ENCODE measurements at regions not wholly inside any gene's neighbourhood (a gene's known extent, or its start where the extent isn't known, plus 50 kb on each side); places are given as distances from the start of the nearest gene placed in this dataset.

- DNase-seq, result no peak
These were observed 570.8 kb downstream of the UTRN start for GRCh38 chr6:144855812-144856531.

- no peak for DNase-seq
These were observed 571.5 kb downstream of the UTRN start for GRCh38 chr6:144856622-144857021.

- no peak for DNase-seq
These were observed 572.0 kb downstream of the UTRN start for GRCh38 chr6:144857086-144857485.

- no peak for DNase-seq
These were observed 577.6 kb downstream of the UTRN start for GRCh38 chr6:144862769-144863168.

- DNase-seq, result no peak
These were observed 582.6 kb downstream of the UTRN start for GRCh38 chr6:144867761-144868160.

- DNase-seq, result no peak
These were observed 585.6 kb downstream of the UTRN start for GRCh38 chr6:144870782-144871181.

- no peak for DNase-seq
These were observed 588.7 kb downstream of the UTRN start for GRCh38 chr6:144873623-144874378.

- DNase-seq, result no peak
These were observed 591.6 kb downstream of the UTRN start for GRCh38 chr6:144876689-144877088.

GRCh38 chr6:144877118-144877517 is 592.0 kb downstream of the UTRN start:
- no peak for DNase-seq

- DNase-seq, result no peak
These were observed 593.4 kb downstream of the UTRN start for GRCh38 chr6:144878577-144878976.

- DNase-seq, result no peak
These were observed 594.3 kb downstream of the UTRN start for GRCh38 chr6:144879436-144879835.

GRCh38 chr6:144882425-144882824 is 597.3 kb downstream of the UTRN start:
- DNase-seq, result no peak

- DNase-seq, result no peak
These were observed 598.8 kb downstream of the UTRN start for GRCh38 chr6:144883915-144884314.

GRCh38 chr6:144885817-144886216 is 600.7 kb downstream of the UTRN start:
- DNase-seq, result no peak

GRCh38 chr6:144886682-144887081 is 601.5 kb downstream of the UTRN start:
- no peak for DNase-seq

GRCh38 chr6:144888621-144889020 is 603.5 kb downstream of the UTRN start:
- DNase-seq, result no peak

- DNase-seq, result no peak
These were observed 608.6 kb downstream of the UTRN start for GRCh38 chr6:144893680-144894151.

GRCh38 chr6:144894240-144894639 is 609.1 kb downstream of the UTRN start:
- DNase-seq, result no peak

- DNase-seq, result no peak
These were observed 610.5 kb downstream of the UTRN start for GRCh38 chr6:144895313-144896278.

GRCh38 chr6:144896289-144896688 is 611.2 kb downstream of the UTRN start:
- DNase-seq, result no peak

GRCh38 chr6:144896871-144897270 is 611.7 kb downstream of the UTRN start:
- DNase-seq, result no peak

GRCh38 chr6:144897441-144897921 is 612.3 kb downstream of the UTRN start:
- DNase-seq, result no peak
